ENCODE measurements at regions not wholly inside any gene's neighbourhood (a gene's known extent, or its start where the extent isn't known, plus 50 kb on each side); places are given as distances from the start of the nearest gene placed in this dataset.
"Not testable (repeated sequence)": the region's sequence is repeated elsewhere in the genome, so short reads cannot be mapped to it uniquely, and the experiment has no call there.

DNA sequence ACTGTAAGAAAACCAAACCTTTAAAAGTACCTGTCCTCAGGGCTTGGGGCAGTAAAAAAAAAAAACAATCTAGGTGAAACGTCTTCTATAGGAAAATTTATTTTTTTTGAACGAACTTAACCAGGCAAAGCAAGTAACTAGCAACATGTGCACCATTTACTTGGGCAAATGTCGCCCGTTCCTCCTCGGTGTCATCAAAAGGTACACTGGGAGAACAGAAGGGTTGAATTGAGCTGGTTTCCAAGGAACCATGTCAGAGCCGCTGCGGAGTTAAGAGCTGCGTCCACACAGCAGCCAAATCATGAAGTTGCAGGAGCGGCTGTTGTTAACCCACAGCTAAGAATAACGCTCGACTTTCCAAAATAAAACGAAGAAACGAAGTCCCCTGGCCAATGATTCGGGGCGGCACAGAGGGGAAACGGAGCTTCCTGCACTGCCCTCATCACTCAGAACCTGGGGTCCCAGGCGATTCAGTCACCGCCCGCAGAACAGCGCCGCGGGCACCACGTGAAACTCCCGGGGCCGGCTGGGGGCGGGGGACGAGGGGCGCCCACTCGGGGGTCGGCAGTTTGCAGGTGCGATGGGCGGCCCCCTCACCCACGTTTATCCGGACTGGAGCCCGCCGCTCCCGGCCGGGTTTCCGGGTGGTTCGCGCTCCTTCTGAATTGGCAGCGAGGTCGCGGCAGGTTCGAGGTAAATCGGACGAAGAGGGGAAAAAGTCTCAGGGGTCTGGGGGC is 53.6 kb upstream of the PLGLB1 start:
- TF ChIP-seq, protein P1, sequence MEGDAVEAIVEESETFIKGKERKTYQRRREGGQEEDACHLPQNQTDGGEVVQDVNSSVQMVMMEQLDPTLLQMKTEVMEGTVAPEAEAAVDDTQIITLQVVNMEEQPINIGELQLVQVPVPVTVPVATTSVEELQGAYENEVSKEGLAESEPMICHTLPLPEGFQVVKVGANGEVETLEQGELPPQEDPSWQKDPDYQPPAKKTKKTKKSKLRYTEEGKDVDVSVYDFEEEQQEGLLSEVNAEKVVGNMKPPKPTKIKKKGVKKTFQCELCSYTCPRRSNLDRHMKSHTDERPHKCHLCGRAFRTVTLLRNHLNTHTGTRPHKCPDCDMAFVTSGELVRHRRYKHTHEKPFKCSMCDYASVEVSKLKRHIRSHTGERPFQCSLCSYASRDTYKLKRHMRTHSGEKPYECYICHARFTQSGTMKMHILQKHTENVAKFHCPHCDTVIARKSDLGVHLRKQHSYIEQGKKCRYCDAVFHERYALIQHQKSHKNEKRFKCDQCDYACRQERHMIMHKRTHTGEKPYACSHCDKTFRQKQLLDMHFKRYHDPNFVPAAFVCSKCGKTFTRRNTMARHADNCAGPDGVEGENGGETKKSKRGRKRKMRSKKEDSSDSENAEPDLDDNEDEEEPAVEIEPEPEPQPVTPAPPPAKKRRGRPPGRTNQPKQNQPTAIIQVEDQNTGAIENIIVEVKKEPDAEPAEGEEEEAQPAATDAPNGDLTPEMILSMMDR (IDR thresholded peaks at IDR 0.05): not testable (repeated sequence)
- not testable (repeated sequence) for TF ChIP-seq EZH2 (IDR thresholded peaks at IDR 0.05; ENCODE audit: borderline replicate concordance, insufficient read depth, low read depth, low read length, poor library complexity, severe bottlenecking)
